GM12891 (cell line): ENCODE measurements at regions not wholly inside any gene's neighbourhood (a gene's known extent, or its start where the extent isn't known, plus 50 kb on each side); places are given as distances from the start of the nearest gene placed in this dataset.

Experiments
- POLR2A ChIP-seq: IDR thresholded peaks from 2 replicates; pipeline ENCODE4 v1.6.1; 2011; ENCODE audit warnings: low read depth, low read length, control low read depth
- POLR2AphosphoS5 ChIP-seq: IDR thresholded peaks from 2 replicates; pipeline ENCODE4 v1.6.1; 2011; ENCODE audit warnings: low read depth, low read length, control low read depth

GRCh38 chr1:185497177-185497576 lies 180.1 kb upstream of the IVNS1ABP start:
- no peak for TF ChIP-seq POLR2A
- TF ChIP-seq POLR2AphosphoS5: no peak
